NCI-H446 (cell line): ENCODE measurements at regions not wholly inside any gene's neighbourhood (a gene's known extent, or its start where the extent isn't known, plus 50 kb on each side); places are given as distances from the start of the nearest gene placed in this dataset.

Source experiments
- DNase-seq, 2 experiments: peaks; one replicate each; lab custom pipeline; 2025; lab: John Stamatoyannopoulos, UW

DNA sequence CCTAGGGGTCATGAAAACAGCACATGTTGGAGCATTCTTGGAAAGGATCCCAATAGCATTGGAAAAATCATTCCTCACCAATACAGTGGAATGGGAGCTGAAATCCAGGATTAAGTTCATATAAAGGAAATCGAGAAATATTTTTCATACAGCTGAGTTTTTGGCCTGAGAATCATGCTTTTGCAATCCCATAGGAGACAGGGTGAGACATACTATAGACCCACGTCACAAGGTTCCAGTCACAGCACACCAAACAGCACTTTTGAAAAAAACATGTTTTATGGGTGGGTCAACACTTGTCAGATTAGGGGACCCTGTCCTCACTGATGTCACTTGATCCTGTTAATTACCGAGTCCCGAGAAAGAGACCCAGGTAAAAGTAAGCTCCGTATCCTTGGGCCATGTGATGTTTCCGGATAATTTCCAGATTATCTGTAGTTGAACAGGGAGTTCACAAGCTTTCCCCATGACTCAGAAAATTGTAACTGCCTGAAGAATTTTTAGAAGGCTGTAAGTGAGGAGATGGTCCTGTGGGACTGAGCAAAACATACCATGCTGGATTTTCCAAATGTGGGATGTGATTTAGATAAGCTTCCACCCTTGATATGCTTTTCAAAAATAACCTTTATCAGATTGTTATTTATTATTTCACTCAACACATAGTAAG is 80.9 kb upstream of the TLR3 start:
- DNase-seq: no peak

DNA sequence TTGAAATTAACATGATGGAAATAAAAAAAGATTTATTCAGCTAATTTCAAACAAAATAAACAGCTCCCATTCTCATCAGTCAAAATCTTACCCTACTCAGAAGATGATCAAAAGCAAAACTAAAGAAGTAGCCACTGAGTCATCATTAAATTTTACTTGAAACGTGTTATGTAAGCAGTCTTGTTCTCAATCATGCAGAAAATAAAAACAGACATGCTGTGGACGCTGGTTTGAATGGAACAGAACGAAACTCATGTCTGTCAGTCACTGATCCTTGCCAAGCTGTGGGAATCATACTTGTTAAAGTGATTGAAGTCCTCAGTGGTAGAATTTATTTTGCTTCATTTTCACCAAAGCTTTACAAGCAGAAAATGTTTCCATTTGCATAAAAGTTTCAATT is 77.2 kb upstream of the TLR3 start:
- no peak for DNase-seq

DNA sequence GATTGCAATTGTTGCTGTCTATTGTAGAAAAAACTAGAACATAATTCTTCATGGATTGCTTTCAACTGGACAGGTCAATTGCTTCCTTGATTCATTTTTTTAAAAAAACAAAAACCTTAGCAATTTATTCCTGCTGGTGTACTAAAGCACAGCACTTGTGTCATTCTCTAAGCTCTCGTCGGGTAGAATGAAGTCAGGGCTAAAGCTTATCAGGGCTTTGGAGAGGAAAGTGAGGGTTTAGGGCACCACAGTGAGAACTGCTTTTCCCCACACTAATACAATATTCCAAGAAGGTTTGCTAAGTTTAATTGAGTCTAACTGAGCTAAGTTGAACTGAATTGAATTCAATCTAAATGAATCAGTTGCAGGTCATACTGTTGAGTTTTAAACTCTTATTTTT is 76.4 kb upstream of the TLR3 start:
- DNase-seq: no peak

- no peak for DNase-seq
Observed at GRCh38 chr4:185993328-185993973, 75.5 kb upstream of the TLR3 start.

GRCh38 chr4:185994750-185995149 is 74.2 kb upstream of the TLR3 start:
- no peak for DNase-seq

DNA sequence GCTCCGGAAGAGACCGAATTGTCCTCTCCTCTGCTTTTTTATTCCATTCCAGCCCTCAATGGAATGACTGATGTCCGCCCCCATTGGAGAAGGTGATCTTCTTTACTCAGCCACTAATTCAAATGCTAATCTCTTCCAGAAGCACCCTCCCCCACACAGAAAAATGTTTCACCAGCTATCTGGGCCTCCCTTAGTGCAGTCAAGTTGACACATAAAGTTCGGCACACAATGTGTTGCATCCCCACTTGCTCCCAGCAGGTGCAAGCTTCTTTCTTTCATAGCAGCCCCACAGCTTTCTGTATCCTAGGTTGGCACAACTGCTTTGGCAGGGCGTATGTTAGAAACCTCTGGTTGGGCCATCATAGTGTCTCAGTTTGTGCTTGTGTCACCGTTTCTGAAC is 73.3 kb upstream of the TLR3 start:
- no peak for DNase-seq

GRCh38 chr4:185997296-185997695 is 71.7 kb upstream of the TLR3 start:
- DNase-seq: no peak

- DNase-seq: no peak
Observed at GRCh38 chr4:185998791-185999190, 70.2 kb upstream of the TLR3 start.

DNA sequence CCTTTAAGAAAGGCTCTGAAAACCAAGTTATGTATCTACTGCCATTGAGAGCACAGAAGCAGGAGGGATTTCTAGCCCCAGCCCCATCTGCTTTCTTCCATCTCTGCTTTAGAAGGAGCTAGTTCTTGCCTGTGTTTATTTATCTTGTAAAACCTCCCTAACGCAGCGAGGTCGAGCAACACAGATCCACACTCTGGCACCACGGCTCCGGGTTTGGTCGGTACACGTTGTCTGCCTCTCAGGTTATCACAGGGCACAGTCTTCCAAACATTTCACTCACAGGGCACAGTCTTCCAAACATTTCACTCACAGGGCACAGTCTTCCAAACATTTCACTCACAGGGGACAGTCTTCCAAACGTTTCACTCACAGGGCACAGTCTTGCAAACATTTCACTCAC is 69.7 kb upstream of the TLR3 start:
- DNase-seq: no peak

- no peak for DNase-seq
Observed at GRCh38 chr4:186002853-186003252, 66.1 kb upstream of the TLR3 start.

- DNase-seq: no peak
Observed at GRCh38 chr4:186003746-186004145, 65.2 kb upstream of the TLR3 start.

- DNase-seq: no peak
Observed at GRCh38 chr4:186008057-186008456, 60.9 kb upstream of the TLR3 start.

- no peak for DNase-seq
Observed at GRCh38 chr4:186009976-186010375, 59.0 kb upstream of the TLR3 start.

GRCh38 chr4:186010821-186011220 is 58.1 kb upstream of the TLR3 start:
- no peak for DNase-seq

DNA sequence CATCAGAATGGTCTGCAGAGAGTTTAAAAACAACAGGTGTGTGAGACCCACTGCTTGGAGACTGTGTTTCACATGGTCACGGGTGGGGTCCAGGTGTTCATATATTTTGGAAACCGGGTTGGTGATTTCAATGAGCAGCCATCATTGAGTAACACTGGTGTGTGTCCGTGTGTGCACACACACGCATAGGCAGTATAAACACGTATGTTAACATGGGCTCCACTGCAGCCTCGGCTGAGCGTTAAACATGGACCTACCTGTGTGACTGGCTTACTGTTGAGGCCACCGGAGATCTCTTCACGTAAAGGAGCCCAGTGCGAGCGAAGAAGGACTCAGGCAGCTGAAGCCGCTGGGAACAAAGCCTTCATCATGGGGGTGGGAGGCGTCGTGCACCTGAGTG is 56.9 kb upstream of the TLR3 start:
- no peak for DNase-seq

GRCh38 chr4:186013419-186014186 is 55.4 kb upstream of the TLR3 start:
- no peak for DNase-seq

DNA sequence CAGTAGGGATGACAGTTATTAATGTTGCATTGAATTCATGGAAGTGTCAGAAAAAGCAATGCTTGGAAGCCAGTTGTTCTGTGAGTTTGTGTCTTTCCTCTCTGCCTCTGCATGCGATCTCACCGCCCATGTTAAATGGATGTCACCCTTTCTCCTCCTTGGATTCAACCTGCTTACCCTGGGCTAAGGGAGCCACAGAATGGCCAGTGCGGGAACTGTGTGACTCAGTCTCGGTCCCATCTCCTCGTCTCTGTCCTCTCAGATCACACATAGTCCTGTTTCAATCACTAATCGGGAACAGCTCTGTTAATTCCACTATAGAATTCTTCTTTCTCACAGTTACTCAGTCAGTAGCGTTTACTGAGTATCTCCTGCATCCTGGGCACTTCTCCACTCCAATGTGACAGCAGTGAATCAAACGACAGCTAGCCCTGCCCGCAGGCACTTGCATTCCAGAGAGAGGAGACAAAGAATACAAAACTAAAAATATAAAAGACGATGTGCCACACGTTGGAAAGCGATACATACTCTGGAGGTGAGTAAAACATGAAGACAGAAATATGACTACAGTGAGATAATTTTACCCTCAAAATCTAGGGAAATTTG is 53.6 kb upstream of the TLR3 start:
- no peak for DNase-seq

GRCh38 chr4:186016796-186017195 is 52.2 kb upstream of the TLR3 start:
- no peak for DNase-seq

DNA sequence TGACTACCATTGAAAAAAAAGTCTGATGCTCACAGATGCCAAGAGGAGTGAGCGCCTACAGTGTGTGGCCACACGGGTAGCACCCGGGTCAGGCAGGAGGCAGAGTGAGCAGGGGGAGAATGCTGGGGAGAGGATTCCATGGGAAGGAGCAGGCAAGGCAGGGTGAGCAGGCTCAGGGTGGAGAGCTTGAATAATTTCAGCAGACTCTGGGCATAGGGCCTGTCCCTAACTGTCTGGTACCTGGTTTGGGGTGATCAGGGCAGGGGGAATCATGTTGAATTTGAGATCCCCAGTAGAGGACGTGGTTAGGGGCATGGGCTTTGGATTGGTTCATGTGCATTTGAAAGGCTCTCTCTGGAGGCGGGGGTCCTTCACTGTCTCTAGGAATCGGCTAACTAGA is 51.2 kb upstream of the TLR3 start:
- DNase-seq: no peak

DNA sequence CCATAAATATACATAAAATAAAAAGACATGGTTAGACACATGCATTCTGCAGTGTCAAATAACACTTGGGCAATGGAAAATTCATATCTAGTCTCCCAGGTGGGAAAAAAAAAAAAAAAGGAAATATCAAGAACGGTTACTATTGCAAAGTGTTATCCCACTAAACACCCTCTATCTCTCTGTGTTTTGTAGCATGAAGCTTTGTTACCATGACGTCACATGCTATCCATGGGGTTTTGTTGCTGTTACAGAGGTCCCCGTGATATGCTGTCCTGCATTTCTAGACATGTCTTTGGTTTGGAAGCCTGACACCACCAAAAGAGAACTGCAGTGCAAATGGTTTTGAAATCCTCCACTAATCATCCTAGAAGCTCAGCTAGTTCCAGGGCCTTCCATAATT is 50.7 kb upstream of the TLR3 start:
- no peak for DNase-seq

DNA sequence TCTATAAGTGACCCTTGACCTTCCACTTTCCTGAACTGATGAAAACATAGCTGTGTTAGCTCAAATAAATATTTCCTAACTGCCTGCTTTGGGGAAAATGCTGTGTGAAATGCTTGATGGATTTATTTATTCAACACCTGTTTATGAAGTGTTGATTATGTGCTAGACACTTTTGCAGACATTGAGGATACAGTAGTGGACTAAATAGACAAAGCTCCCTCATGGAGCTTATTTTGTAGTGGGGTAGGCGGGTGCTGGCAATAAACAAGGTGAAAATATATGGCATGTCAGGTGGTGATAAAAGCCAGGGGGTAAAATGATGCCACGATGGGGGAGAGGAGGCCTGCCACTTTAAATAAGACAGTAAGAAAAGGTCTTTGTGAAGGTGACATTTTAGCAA is 50.2 kb upstream of the TLR3 start:
- DNase-seq: no peak
